ENCODE measurements at regions not wholly inside any gene's neighbourhood (a gene's known extent, or its start where the extent isn't known, plus 50 kb on each side); places are given as distances from the start of the nearest gene placed in this dataset.

- TF ChIP-seq PBX3 (CRISPR knock-in tag; IDR thresholded peaks at IDR 0.05; ENCODE audit: borderline replicate concordance) (no peak), PATZ1 (CRISPR knock-in tag; IDR thresholded peaks at IDR 0.05) (no peak), ESRRA (CRISPR knock-in tag; IDR thresholded peaks at IDR 0.05; ENCODE audit: low read depth) (no peak), POLR2A (IDR thresholded peaks at IDR 0.05; ENCODE audit: insufficient read depth in 1 of 2, low read depth in 2 of 2, low read length in 2 of 2) (no peak), ZNF816 (CRISPR knock-in tag; IDR thresholded peaks at IDR 0.05; ENCODE audit: borderline replicate concordance) (no peak), RELA (CRISPR knock-in tag; IDR thresholded peaks at IDR 0.05) (no peak), ZNF83 (CRISPR knock-in tag; IDR thresholded peaks at IDR 0.05; ENCODE audit: borderline replicate concordance) (no peak), SP2 (CRISPR knock-in tag; IDR thresholded peaks at IDR 0.05) (no peak), THAP7 (CRISPR knock-in tag; IDR thresholded peaks at IDR 0.05) (no peak), CTCF (CRISPR knock-in tag; IDR thresholded peaks at IDR 0.05) (no peak), NFE2L2 (IDR thresholded peaks at IDR 0.05; ENCODE audit: low read length) (no peak), GABPA (IDR thresholded peaks at IDR 0.05; ENCODE audit: low read depth, low read length) (no peak), GABPA (CRISPR knock-in tag; IDR thresholded peaks at IDR 0.05; ENCODE audit: low read depth) (no peak), ZNF256 (CRISPR knock-in tag; conservative IDR thresholded peaks at IDR 0.05) (no peak)
These were observed 158.9 kb upstream of the GPR26 start for GRCh38 chr10:123507298-123507697.

Measured in HepG2 (cell line).